ENCODE measurements at regions not wholly inside any gene's neighbourhood (a gene's known extent, or its start where the extent isn't known, plus 50 kb on each side); places are given as distances from the start of the nearest gene placed in this dataset.
"Not testable (repeated sequence)": the region's sequence is repeated elsewhere in the genome, so short reads cannot be mapped to it uniquely, and the experiment has no call there.

DNA sequence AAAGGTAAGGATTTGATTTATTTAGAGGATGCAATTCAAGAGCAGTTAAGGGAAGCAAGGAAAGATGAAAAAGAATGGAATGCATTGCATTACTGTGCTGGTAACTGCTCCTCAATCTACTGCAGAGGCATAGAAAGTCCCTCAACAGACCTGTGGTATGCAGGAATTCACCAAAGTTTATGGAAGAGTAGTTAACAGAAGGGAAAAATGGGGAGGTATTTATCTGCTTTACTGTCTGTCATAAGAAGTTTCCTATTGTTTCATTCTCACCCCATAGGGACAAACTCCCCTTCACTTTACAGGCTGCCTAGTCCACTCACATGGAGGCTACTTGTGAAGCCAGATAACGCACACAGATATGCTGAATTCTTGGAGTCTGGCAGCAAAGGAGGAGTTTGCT is 354.9 kb upstream of the SPRY2 start:
- TF ChIP-seq, protein P1, sequence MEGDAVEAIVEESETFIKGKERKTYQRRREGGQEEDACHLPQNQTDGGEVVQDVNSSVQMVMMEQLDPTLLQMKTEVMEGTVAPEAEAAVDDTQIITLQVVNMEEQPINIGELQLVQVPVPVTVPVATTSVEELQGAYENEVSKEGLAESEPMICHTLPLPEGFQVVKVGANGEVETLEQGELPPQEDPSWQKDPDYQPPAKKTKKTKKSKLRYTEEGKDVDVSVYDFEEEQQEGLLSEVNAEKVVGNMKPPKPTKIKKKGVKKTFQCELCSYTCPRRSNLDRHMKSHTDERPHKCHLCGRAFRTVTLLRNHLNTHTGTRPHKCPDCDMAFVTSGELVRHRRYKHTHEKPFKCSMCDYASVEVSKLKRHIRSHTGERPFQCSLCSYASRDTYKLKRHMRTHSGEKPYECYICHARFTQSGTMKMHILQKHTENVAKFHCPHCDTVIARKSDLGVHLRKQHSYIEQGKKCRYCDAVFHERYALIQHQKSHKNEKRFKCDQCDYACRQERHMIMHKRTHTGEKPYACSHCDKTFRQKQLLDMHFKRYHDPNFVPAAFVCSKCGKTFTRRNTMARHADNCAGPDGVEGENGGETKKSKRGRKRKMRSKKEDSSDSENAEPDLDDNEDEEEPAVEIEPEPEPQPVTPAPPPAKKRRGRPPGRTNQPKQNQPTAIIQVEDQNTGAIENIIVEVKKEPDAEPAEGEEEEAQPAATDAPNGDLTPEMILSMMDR (conservative IDR thresholded peaks at IDR 0.05; ENCODE audit: low read length) = no peak
- no peak overlapping the region for H3K4me3 ChIP-seq (ENCODE audit: low read length)
- DNase-seq (ENCODE audit: low read depth) = no peak

- not testable (repeated sequence) for H3K4me3 ChIP-seq (ENCODE audit: low read length); DNase-seq (ENCODE audit: low read depth)
Measured at GRCh38 chr13:80691814-80692213, 350.9 kb upstream of the SPRY2 start.

DNA sequence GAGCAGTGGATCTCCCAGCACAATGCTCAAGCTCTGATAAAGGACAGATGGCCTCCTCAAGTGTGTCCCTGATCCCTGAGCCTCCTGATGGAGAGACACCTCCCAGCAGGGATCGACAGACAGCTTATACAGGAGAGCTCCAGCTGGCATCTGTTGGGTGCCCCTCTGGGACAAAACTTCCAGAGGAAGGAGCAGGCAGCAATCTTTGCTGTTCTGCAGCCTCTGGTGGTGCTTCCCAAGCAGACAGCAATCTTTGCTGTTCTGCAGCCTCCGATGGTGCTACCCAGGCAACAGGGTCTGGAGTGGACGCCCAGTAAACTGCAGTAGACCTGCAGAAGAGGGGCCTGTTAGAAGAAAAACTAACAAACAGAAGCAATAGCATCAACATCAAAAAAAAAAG is 349.3 kb upstream of the SPRY2 start:
- TF ChIP-seq, protein P1 (conservative IDR thresholded peaks at IDR 0.05; ENCODE audit: low read length) = no peak
- H3K4me3 ChIP-seq (ENCODE audit: low read length) = no peak overlapping the region
- no peak for DNase-seq (ENCODE audit: low read depth)

GRCh38 chr13:80688593-80688992 is 347.7 kb upstream of the SPRY2 start:
- H3K4me3 ChIP-seq (ENCODE audit: low read length) = no peak overlapping the region
- TF ChIP-seq, protein P1 (conservative IDR thresholded peaks at IDR 0.05; ENCODE audit: low read length) = no peak
- no peak for DNase-seq (ENCODE audit: low read depth)

- H3K4me3 ChIP-seq (ENCODE audit: low read length) = no peak overlapping the region
- TF ChIP-seq, protein P1 (conservative IDR thresholded peaks at IDR 0.05; ENCODE audit: low read length) = no peak
- DNase-seq (ENCODE audit: low read depth) = no peak
Measured at GRCh38 chr13:80685942-80686341, 345.0 kb upstream of the SPRY2 start.

DNA sequence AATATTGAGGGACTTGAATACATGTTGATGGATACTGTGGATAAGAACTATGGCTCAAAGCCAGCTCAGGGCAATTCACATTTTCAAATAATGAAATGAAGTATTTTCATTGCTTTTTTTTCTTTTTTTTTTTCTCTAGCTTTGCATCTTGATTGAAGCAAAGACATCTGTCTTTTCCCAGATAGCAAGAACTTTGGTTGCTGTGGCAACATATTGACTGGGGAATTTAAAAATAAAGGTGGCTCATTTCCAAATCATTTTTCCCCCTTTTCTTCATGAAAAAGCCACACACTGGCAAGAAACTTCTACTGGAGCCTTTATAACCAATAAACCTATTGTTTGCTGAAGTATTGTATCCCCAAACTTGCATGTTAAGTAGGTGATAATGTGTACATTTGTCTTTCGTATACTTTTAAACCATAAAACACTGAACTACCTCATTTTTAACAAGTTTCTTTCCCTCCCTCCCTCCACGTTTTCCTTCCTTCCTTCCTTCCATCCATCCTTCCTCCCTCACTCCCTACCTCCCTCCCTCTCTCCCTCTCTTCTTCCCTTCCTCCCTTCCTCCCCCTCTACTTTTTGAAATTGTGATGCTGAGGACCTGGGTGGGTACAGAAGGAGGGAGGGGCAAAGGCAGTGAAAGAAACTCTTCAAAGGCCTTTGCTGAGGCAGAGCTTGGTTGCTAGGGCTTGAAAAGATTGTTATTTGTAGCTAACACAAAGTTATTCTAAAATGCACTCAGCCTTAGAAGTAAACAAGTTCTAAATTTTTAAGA is 343.5 kb upstream of the SPRY2 start:
- TF ChIP-seq, protein P1 (conservative IDR thresholded peaks at IDR 0.05; ENCODE audit: low read length) = no peak
- DNase-seq (ENCODE audit: low read depth) = no peak
- H3K4me3 ChIP-seq (ENCODE audit: low read length) = no peak overlapping the region

DNA sequence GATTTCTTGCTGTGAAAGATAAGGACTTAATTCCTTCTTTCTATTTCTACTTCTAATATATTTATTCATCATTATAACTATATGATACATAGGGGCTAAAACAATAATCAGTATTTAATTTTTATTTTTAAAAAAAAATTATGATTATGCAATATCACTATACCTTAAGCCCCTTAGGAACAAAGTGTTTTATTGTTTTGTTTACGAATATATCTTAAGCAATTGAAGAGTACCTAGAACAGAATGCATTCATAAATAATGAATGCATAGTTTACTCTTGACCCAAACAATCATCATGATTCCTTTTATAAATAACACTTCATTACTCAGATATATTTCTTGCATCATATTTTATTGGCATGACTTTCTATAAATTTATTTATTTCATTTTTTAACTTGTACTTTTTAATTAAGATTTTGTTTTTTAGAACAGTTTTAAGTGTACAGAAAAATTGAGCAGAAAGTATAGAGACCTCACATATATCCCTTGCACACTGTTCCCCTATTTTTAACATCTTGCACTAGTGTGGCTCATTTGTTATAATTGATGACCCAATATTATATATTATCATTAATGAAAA is 339.9 kb upstream of the SPRY2 start:
- TF ChIP-seq, protein P1 (conservative IDR thresholded peaks at IDR 0.05; ENCODE audit: low read length) = no peak
- DNase-seq (ENCODE audit: low read depth) = no peak
- no peak overlapping the region for H3K4me3 ChIP-seq (ENCODE audit: low read length)

All from AG10803 (cell line).